Uterus (tissue), 3 donors: ENCODE measurements at regions not wholly inside any gene's neighbourhood (a gene's known extent, or its start where the extent isn't known, plus 50 kb on each side); places are given as distances from the start of the nearest gene placed in this dataset.

Experiments used
- DNase-seq, 2 donors: peaks; one replicate each; pipeline ENCODE4 v3.0.0-alpha.2; 2019 to 2020
- H3K27ac ChIP-seq, 2 donors: fragments of 200-600 bp; sonication (generic); 1 replicate in 1 of 2; 2 replicates in 1 of 2; pipeline ENCODE4 v1.5.1; 2016 to 2018
- H3K27me3 ChIP-seq, 2 donors: fragments of 200-600 bp; sonication (generic); one replicate each; pipeline ENCODE4 v1.5.1; 2018 to 2019; ENCODE audit warnings: control low read depth in 1 of 2
- H3K36me3 ChIP-seq, 2 donors: fragments of 200-600 bp; sonication (generic); one replicate each; pipeline ENCODE4 v1.5.1; 2019; ENCODE audit warnings: control low read depth in 1 of 2
- H3K4me1 ChIP-seq, 2 donors: fragments of 200-600 bp; sonication (generic); one replicate each; pipeline ENCODE4 v1.5.1; 2018 to 2019; ENCODE audit warnings: control low read depth in 1 of 2
- H3K4me3 ChIP-seq, 2 donors: fragments of 200-600 bp; sonication (generic); 1 replicate in 1 of 2; 2 replicates in 1 of 2; pipeline ENCODE4 v1.5.1; 2018 to 2019; ENCODE audit warnings: mild to moderate bottlenecking in 1 of 2
- H3K9me3 ChIP-seq, 2 donors: fragments of 200-600 bp; sonication (generic); one replicate each; pipeline ENCODE4 v1.5.1; 2019; ENCODE audit warnings: control low read depth in 1 of 2
- CTCF ChIP-seq, 4 experiments: fragments of 200-600 bp in 2 of 4; fragments of 450-650 bp in 2 of 4; sonication (generic) in 2 of 4; IDR thresholded peaks; one replicate each; pipeline ENCODE4 v1.5.1; 2016 to 2019; ENCODE audit warnings: antibody characterized with exemption in 4 of 4, mild to moderate bottlenecking in 2 of 4, moderate library complexity in 1 of 4
- POLR2A ChIP-seq, 2 donors: fragments of 450-650 bp; IDR thresholded peaks; one replicate each; pipeline ENCODE4 v1.6.1; 2016; ENCODE audit warnings: antibody characterized with exemption in 2 of 2, mild to moderate bottlenecking in 1 of 2, moderate library complexity in 1 of 2
- intact Hi-C: fragments of 100-400 bp; cut with DNase I; formaldehyde crosslinking; loops from one replicate; pipeline ENCODE4 v1.15.1; 2023; ENCODE audit warnings: low total_unique reads
- donor health status: DM: yes; HTN: yes; CAD: no.

GRCh38 chr6:168129292-168130167 lies 50.5 kb upstream of the FRMD1 start:
- TF ChIP-seq CTCF (IDR thresholded peaks at IDR 0.05) (no peak), POLR2A (IDR thresholded peaks at IDR 0.05) (no peak)
- no peak overlapping the region for H3K27ac ChIP-seq
- intact Hi-C loops = no loop called here
- no peaks in the 10 kb centered on the region for H3K9me3 ChIP-seq
- no peak for DNase-seq
- H3K27me3 ChIP-seq = no peaks in the 10 kb centered on the region
- H3K4me3 ChIP-seq = no peak overlapping the region
- H3K4me1 ChIP-seq = no peaks in the 10 kb centered on the region
- H3K36me3 ChIP-seq = no peaks in the 10 kb centered on the region

GRCh38 chr6:168128631-168129291 lies 49.7 kb upstream of the FRMD1 start:
- TF ChIP-seq CTCF (IDR thresholded peaks at IDR 0.05) = no peak
- no peak for TF ChIP-seq POLR2A (IDR thresholded peaks at IDR 0.05)
- Histone ChIP-seq H3K4me3 (no peak overlapping the region), H3K4me1 (no peaks in the 10 kb centered on the region), H3K27me3 (no peaks in the 10 kb centered on the region), H3K9me3 (no peaks in the 10 kb centered on the region), H3K36me3 (no peaks in the 10 kb centered on the region), H3K27ac (no peak overlapping the region)
- intact Hi-C loops = no loop called here
- peak in 1 of 2 donors; percentile 8 for DNase-seq
